Smooth muscle cell (in vitro differentiated cells): ENCODE measurements at regions not wholly inside any gene's neighbourhood (a gene's known extent, or its start where the extent isn't known, plus 50 kb on each side); places are given as distances from the start of the nearest gene placed in this dataset.
"Not testable (repeated sequence)": the region's sequence is repeated elsewhere in the genome, so short reads cannot be mapped to it uniquely, and the experiment has no call there.

Experiments used
- DNase-seq: peaks from one replicate; lab custom pipeline; 2025; ENCODE audit not compliant: unreplicated experiment; lab: John Stamatoyannopoulos, UW
- H2AFZ ChIP-seq: fragments of 200-600 bp; sonication (generic); 2 replicates; pipeline ENCODE4 v1.6.0; 2016; ENCODE audit warnings: antibody characterized with exemption, low read depth, mild to moderate bottlenecking
- H3F3A ChIP-seq: fragments of 200-600 bp; sonication (generic); 2 replicates; pipeline ENCODE4 v1.6.0; 2017; ENCODE audit warnings: antibody characterized with exemption, low read depth
- H3K27ac ChIP-seq: fragments of 200-600 bp; sonication (generic); 2 replicates; pipeline ENCODE4 v1.5.1; 2016; ENCODE audit warnings: low read depth, mild to moderate bottlenecking
- H3K27me3 ChIP-seq: fragments of 200-600 bp; sonication (generic); 2 replicates; pipeline ENCODE4 v1.6.1; 2016; ENCODE audit warnings: low read depth, mild to moderate bottlenecking
- H3K36me3 ChIP-seq: fragments of 200-600 bp; sonication (generic); 2 replicates; pipeline ENCODE4 v1.5.1; 2016; ENCODE audit warnings: low read depth
- H3K4me1 ChIP-seq: fragments of 200-600 bp; sonication (generic); 2 replicates; pipeline ENCODE4 v1.5.1; 2016; ENCODE audit warnings: low read depth
- H3K4me2 ChIP-seq: fragments of 200-600 bp; sonication (generic); 2 replicates; pipeline ENCODE4 v1.6.0; 2016; ENCODE audit warnings: mild to moderate bottlenecking
- H3K4me3 ChIP-seq: fragments of 200-600 bp; sonication (generic); 2 replicates; pipeline ENCODE4 v1.5.1; 2016; ENCODE audit warnings: mild to moderate bottlenecking
- H3K79me2 ChIP-seq: fragments of 200-600 bp; sonication (generic); 2 replicates; pipeline ENCODE4 v1.6.0; 2016; ENCODE audit warnings: low read depth, mild to moderate bottlenecking
- H3K9ac ChIP-seq: fragments of 200-600 bp; sonication (generic); 2 replicates; pipeline ENCODE4 v1.6.0; 2016; ENCODE audit warnings: low read depth
- H3K9me3 ChIP-seq: fragments of 200-600 bp; sonication (generic); replicated peaks from 2 replicates; pipeline ENCODE4 v1.5.1; 2016; ENCODE audit warnings: low read depth
- H4K20me1 ChIP-seq: fragments of 200-600 bp; sonication (generic); 2 replicates; pipeline ENCODE4 v1.6.0; 2016; ENCODE audit warnings: low read depth
- WGBS: methylation state at CpG from one replicate; pipeline ENCODE4 v1.1.7; 2016; ENCODE audit warnings: low lambda C conversion rate; 5-methylcytosine and 5-hydroxymethylcytosine counted together

- not testable (repeated sequence) for DNase-seq, H2AFZ ChIP-seq, H3K36me3 ChIP-seq, H3K4me1 ChIP-seq, H3K79me2 ChIP-seq, H3K4me3 ChIP-seq, H3F3A ChIP-seq, H3K9me3 ChIP-seq, H3K4me2 ChIP-seq, H3K9ac ChIP-seq, H3K27ac ChIP-seq, H4K20me1 ChIP-seq, H3K27me3 ChIP-seq
- WGBS: no CpG with 5 or more reads among the region's 6 CpGs
Observed at GRCh38 chr1:146530958-146531357, 302.1 kb upstream of the NOTCH2NLA start.

DNA sequence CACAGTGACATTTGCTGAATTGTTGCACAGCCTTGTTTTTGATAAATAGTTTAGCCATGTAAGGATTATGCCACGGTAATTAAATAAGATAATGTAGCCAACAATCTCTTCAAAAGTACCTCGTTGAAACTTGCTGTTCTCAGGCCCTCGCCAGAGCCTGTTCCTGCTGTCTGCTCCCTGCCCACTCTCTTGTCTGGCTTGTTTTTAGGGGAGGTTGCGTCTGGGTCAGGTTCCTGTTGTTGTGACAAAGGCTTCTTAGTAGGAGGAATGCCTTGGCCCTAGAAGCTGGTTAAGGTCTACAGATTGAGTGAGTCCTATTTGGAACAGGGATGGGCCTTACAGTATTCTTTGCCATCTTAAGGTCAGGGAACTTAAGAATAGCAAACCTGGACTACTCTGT, 294.0 kb upstream of the NOTCH2NLA start:
- H3K9me3 ChIP-seq, H3K4me1 ChIP-seq, H3K4me3 ChIP-seq, H3K36me3 ChIP-seq, H4K20me1 ChIP-seq, H3K9ac ChIP-seq, H3K4me2 ChIP-seq, H3F3A ChIP-seq, H3K27me3 ChIP-seq, H2AFZ ChIP-seq, DNase-seq, H3K79me2 ChIP-seq, H3K27ac ChIP-seq: not testable (repeated sequence)
- no CpG with 5 or more reads among the region's 4 CpGs for WGBS

DNA sequence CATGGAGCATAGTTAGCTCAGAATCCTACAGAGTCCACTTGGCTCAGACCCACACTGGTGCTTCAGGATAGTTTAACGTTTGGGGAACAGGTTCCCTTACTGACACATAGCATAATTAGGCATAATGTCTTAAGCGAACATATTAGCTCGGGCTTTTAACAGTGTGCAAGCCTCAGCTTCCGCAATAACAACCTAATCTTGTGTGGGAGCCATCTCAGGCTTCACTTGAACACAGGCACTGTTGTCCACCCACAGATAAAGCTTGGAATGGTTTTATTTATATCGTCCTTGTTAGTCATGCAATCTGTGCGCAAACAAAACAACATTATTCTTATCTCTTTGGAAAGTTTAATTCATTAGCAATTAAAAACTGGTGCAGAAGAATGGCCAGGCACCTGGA, 293.5 kb upstream of the NOTCH2NLA start:
- H3K9ac ChIP-seq, H3K4me2 ChIP-seq, H3K79me2 ChIP-seq, H3K4me3 ChIP-seq, H3K4me1 ChIP-seq, DNase-seq, H3K9me3 ChIP-seq, H3K27me3 ChIP-seq, H3K27ac ChIP-seq, H3K36me3 ChIP-seq, H4K20me1 ChIP-seq, H3F3A ChIP-seq, H2AFZ ChIP-seq: not testable (repeated sequence)
- WGBS: no CpG with 5 or more reads among the region's 6 CpGs

DNA sequence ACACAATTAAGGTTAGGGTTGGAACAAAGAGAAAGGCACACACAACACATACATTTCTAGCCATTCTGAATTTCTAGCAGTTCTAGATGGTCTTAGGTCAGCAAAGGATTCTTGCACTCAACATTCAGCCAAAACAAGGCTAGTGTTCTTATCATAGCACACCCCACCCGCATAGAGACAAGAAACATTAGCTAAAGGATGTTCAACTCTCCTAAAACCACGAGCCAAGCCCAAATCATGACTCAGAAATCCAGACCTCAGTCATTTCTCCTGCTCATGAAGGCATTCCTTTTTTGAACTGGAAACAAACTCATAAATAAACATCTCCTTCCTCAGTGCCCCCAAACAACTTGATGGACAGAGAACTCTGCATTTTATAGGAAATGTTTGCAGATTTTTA, 293.0 kb upstream of the NOTCH2NLA start:
- H3K36me3 ChIP-seq, H3K4me2 ChIP-seq, H3K27ac ChIP-seq, H3K4me3 ChIP-seq, H3K4me1 ChIP-seq, DNase-seq, H3K9ac ChIP-seq, H2AFZ ChIP-seq, H3K27me3 ChIP-seq, H3K79me2 ChIP-seq, H4K20me1 ChIP-seq, H3K9me3 ChIP-seq, H3F3A ChIP-seq: not testable (repeated sequence)
- WGBS: no CpG with 5 or more reads among the region's 2 CpGs

DNA sequence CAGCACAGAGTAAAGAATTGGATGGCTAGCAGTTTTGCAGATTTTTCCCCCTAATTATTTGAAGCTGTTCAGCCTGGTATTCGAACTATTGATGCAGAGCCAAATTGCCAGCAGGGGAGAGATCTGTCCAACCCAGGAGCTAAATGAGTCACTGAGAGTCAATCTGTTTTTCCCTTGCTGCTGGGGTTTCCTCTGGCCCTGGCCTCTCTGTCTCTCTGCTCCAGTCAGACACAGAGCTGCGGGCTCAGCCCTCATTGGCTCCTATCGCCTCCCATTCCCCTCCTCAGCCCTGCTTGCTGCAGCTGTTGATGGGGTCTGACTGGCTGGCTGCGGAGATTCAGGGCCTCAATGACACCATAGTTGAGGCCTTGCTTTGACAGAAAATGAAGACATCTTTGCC, 284.9 kb upstream of the NOTCH2NLA start:
- not testable (repeated sequence) for H3K4me1 ChIP-seq, DNase-seq, H3K4me2 ChIP-seq, H3K4me3 ChIP-seq, H3F3A ChIP-seq, H3K36me3 ChIP-seq, H4K20me1 ChIP-seq, H3K9ac ChIP-seq, H3K79me2 ChIP-seq, H3K27ac ChIP-seq, H3K27me3 ChIP-seq, H3K9me3 ChIP-seq, H2AFZ ChIP-seq
- WGBS: no CpG with 5 or more reads among the region's 4 CpGs

GRCh38 chr1:146511047-146511777, 282.4 kb upstream of the NOTCH2NLA start:
- not testable (repeated sequence) for H3K9ac ChIP-seq, DNase-seq, H3K36me3 ChIP-seq, H3F3A ChIP-seq, H3K27me3 ChIP-seq, H4K20me1 ChIP-seq, H3K4me3 ChIP-seq, H3K79me2 ChIP-seq, H3K4me1 ChIP-seq, H3K27ac ChIP-seq, H3K9me3 ChIP-seq, H3K4me2 ChIP-seq, H2AFZ ChIP-seq
- 98% methylated on average over 2 of the region's 7 CpGs for WGBS

GRCh38 chr1:146510248-146510983, 281.6 kb upstream of the NOTCH2NLA start:
- DNase-seq, H2AFZ ChIP-seq, H3K4me1 ChIP-seq, H3K4me2 ChIP-seq, H3K9ac ChIP-seq, H3K36me3 ChIP-seq, H3K79me2 ChIP-seq, H3K4me3 ChIP-seq, H3K27ac ChIP-seq, H3F3A ChIP-seq, H3K9me3 ChIP-seq, H4K20me1 ChIP-seq, H3K27me3 ChIP-seq: not testable (repeated sequence)
- WGBS: no CpG with 5 or more reads among the region's 4 CpGs

DNA sequence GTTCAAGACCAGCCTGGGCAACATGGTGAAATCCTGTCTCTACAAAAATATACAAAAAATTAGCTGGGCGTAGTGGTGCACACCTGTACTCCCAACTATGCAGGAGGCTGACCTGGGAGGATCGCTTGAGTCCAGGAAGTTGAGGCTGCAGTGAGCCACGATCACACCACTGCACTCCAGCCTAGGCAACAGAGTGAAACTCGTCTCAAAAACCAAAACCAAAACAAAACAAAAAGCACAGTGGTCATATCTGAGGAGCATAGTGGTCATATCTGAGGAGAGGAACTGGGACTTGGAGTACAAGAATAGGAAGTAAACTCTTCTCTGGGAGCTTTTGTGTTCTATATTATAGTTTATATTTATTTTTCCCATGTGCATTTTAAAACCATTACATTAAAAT, 275.3 kb upstream of the NOTCH2NLA start:
- not testable (repeated sequence) for H3K9ac ChIP-seq, H2AFZ ChIP-seq, H4K20me1 ChIP-seq, H3K4me1 ChIP-seq, DNase-seq, H3K27me3 ChIP-seq, H3K4me2 ChIP-seq, H3F3A ChIP-seq, H3K36me3 ChIP-seq, H3K27ac ChIP-seq, H3K4me3 ChIP-seq, H3K9me3 ChIP-seq, H3K79me2 ChIP-seq
- WGBS: 91% methylated on average over 4 of the region's 4 CpGs
